Thymus (tissue), 11 donors: ENCODE measurements at regions not wholly inside any gene's neighbourhood (a gene's known extent, or its start where the extent isn't known, plus 50 kb on each side); places are given as distances from the start of the nearest gene placed in this dataset.
"Not testable (repeated sequence)": the region's sequence is repeated elsewhere in the genome, so short reads cannot be mapped to it uniquely, and the experiment has no call there.

Source experiments
- DNase-seq, 9 donors: peaks; one replicate each; pipeline ENCODE4 v3.0.0-alpha.2; 2013; ENCODE audit warnings: low spot score in 9 of 9, low read depth in 6 of 9, missing footprints in 1 of 9
- H3K27ac ChIP-seq, 2 donors: one replicate each; pipeline ENCODE4 v1.5.1; 2013; ENCODE audit warnings: control low read depth in 1 of 2, low read depth in 1 of 2, low read length in 1 of 2, mild to moderate bottlenecking in 1 of 2, moderate library complexity in 1 of 2
- H3K27me3 ChIP-seq, 2 donors: one replicate each; pipeline ENCODE4 v1.5.1; 2013; ENCODE audit warnings: low read length in 1 of 2; ENCODE audit not compliant: control insufficient read depth in 2 of 2, insufficient read depth in 1 of 2
- H3K36me3 ChIP-seq, 2 donors: one replicate each; pipeline ENCODE4 v1.5.1; 2013; ENCODE audit warnings: low read length in 1 of 2, mild to moderate bottlenecking in 1 of 2, moderate library complexity in 1 of 2; ENCODE audit not compliant: control insufficient read depth in 2 of 2, insufficient read depth in 2 of 2
- H3K4me1 ChIP-seq, 2 donors: one replicate each; pipeline ENCODE4 v1.5.1; 2013; ENCODE audit warnings: low read length in 2 of 2; ENCODE audit not compliant: control insufficient read depth in 2 of 2, insufficient read depth in 2 of 2
- H3K4me3 ChIP-seq, 2 donors: one replicate each; pipeline ENCODE4 v1.5.1; 2013; ENCODE audit warnings: low read length in 2 of 2, control low read depth in 1 of 2, mild to moderate bottlenecking in 1 of 2
- H3K9me3 ChIP-seq, 2 donors: one replicate each; pipeline ENCODE4 v1.5.1; 2013; ENCODE audit warnings: low read length in 1 of 2, mild to moderate bottlenecking in 1 of 2; ENCODE audit not compliant: control insufficient read depth in 2 of 2, insufficient read depth in 1 of 2
- WGBS: extraction: QIAGEN DNeasy Blood & Tissue Kit; methylation state at CpG from one replicate; pipeline ENCODE4 v1.1.7; 2013; 5-methylcytosine and 5-hydroxymethylcytosine counted together
- donor health status: healthy.

- 50% methylated on average over 2 of the region's 2 CpGs for WGBS
- H3K36me3 ChIP-seq: no peaks in the 10 kb centered on the region
Measured at GRCh38 chrX:22810876-22811275, 188.9 kb upstream of the DDX53 start.

GRCh38 chrX:22818061-22818460 lies 181.7 kb upstream of the DDX53 start:
- Histone ChIP-seq H3K36me3 (no peaks in the 10 kb centered on the region), H3K27me3 (no peaks in the 10 kb centered on the region), H3K4me1 (no peaks in the 10 kb centered on the region), H3K9me3 (no peaks in the 10 kb centered on the region), H3K4me3 (no peak overlapping the region), H3K27ac (no peak overlapping the region)
- no peak for DNase-seq

More at GRCh38 chrX:22810876-22811275, 188.9 kb upstream of the DDX53 start:
- Histone ChIP-seq H3K9me3 (no peaks in the 10 kb centered on the region), H3K27ac (no peak overlapping the region), H3K4me1 (no peaks in the 10 kb centered on the region), H3K4me3 (no peak overlapping the region), H3K27me3 (no peaks in the 10 kb centered on the region)
- DNase-seq: no peak

GRCh38 chrX:22855693-22856092 lies 144.1 kb upstream of the DDX53 start:
- H3K9me3 ChIP-seq: no peaks in the 10 kb centered on the region
- H3K36me3 ChIP-seq: no peaks in the 10 kb centered on the region
- H3K4me3 ChIP-seq: no peak overlapping the region
- no peak overlapping the region for H3K27ac ChIP-seq
- no peaks in the 10 kb centered on the region for H3K4me1 ChIP-seq
- no peak for DNase-seq
- H3K27me3 ChIP-seq: no peaks in the 10 kb centered on the region

GRCh38 chrX:22859642-22860041 lies 140.1 kb upstream of the DDX53 start:
- Histone ChIP-seq H3K27ac (no peak overlapping the region), H3K36me3 (no peaks in the 10 kb centered on the region), H3K4me3 (no peak overlapping the region), H3K27me3 (no peaks in the 10 kb centered on the region), H3K9me3 (no peaks in the 10 kb centered on the region), H3K4me1 (no peaks in the 10 kb centered on the region)
- no peak for DNase-seq

- H3K4me3 ChIP-seq, H3K36me3 ChIP-seq, H3K27ac ChIP-seq, DNase-seq, H3K4me1 ChIP-seq, H3K9me3 ChIP-seq, H3K27me3 ChIP-seq: not testable (repeated sequence)
- 71% methylated on average over 5 of the region's 5 CpGs for WGBS
Measured at GRCh38 chrX:22866801-22867200, 133.0 kb upstream of the DDX53 start.

- 79% methylated on average over 2 of the region's 2 CpGs for WGBS
Measured at GRCh38 chrX:22882543-22882942, 117.2 kb upstream of the DDX53 start.

GRCh38 chrX:22889819-22890218 lies 109.9 kb upstream of the DDX53 start:
- Histone ChIP-seq H3K36me3 (no peaks in the 10 kb centered on the region), H3K4me1 (no peaks in the 10 kb centered on the region), H3K4me3 (no peak overlapping the region), H3K27me3 (no peaks in the 10 kb centered on the region), H3K9me3 (no peaks in the 10 kb centered on the region), H3K27ac (no peak overlapping the region)
- WGBS: 20% methylated on average over 3 of the region's 3 CpGs
- no peak for DNase-seq

More at GRCh38 chrX:22882543-22882942, 117.2 kb upstream of the DDX53 start:
- no peak for DNase-seq
- Histone ChIP-seq H3K27me3 (no peaks in the 10 kb centered on the region), H3K36me3 (no peaks in the 10 kb centered on the region), H3K9me3 (no peaks in the 10 kb centered on the region), H3K27ac (no peak overlapping the region), H3K4me3 (no peak overlapping the region), H3K4me1 (no peaks in the 10 kb centered on the region)

- Histone ChIP-seq H3K27me3 (no peaks in the 10 kb centered on the region), H3K4me1 (no peaks in the 10 kb centered on the region), H3K27ac (no peak overlapping the region), H3K4me3 (no peak overlapping the region), H3K36me3 (no peaks in the 10 kb centered on the region), H3K9me3 (no peaks in the 10 kb centered on the region)
- WGBS: 36% methylated on average over 3 of the region's 3 CpGs
- DNase-seq: no peak
Measured at GRCh38 chrX:22912616-22913015, 87.1 kb upstream of the DDX53 start.

GRCh38 chrX:22922961-22923360 lies 76.8 kb upstream of the DDX53 start:
- Histone ChIP-seq H3K4me1 (no peaks in the 10 kb centered on the region), H3K36me3 (no peaks in the 10 kb centered on the region), H3K4me3 (no peak overlapping the region), H3K27ac (no peak overlapping the region), H3K9me3 (no peaks in the 10 kb centered on the region), H3K27me3 (no peaks in the 10 kb centered on the region)
- no peak for DNase-seq
- WGBS: 17% methylated on average over 5 of the region's 5 CpGs

- 93% methylated on average over 2 of the region's 2 CpGs for WGBS
- H3K9me3 ChIP-seq: no peaks in the 10 kb centered on the region
- H3K27ac ChIP-seq: no peak overlapping the region
- H3K4me3 ChIP-seq: no peak overlapping the region
- DNase-seq: no peak
- H3K36me3 ChIP-seq: no peaks in the 10 kb centered on the region
- no peaks in the 10 kb centered on the region for H3K27me3 ChIP-seq
- H3K4me1 ChIP-seq: no peaks in the 10 kb centered on the region
Measured at GRCh38 chrX:22934640-22935039, 65.1 kb upstream of the DDX53 start.
